ENCODE measurements at regions not wholly inside any gene's neighbourhood (a gene's known extent, or its start where the extent isn't known, plus 50 kb on each side); places are given as distances from the start of the nearest gene placed in this dataset.

DNA sequence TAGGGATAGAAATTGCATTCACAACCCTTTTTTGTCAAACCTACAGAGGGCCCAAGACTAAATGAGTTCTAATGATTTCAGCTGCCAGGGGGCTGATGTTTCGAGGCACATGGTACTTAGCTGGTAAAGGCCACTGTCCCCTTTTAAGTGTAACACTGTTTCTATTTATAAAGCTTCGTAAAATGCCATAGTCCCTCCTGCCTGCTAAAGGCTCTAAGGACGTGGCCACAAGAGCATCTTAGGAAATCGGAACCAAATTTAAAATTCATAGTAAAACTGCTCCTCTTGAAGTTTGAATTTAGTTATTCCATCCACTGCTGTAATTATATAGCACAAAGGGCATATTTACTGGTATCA lies 170.3 kb upstream of the WWC1 start:
- Histone ChIP-seq H3K27me3 (ENCODE audit: insufficient read depth, low read length) (no peaks in the 10 kb centered on the region), H3K4me1 (ENCODE audit: insufficient read depth, low read length, severe bottlenecking) (no peaks in the 10 kb centered on the region), H3K36me3 (ENCODE audit: insufficient read depth, low read length) (no peaks in the 10 kb centered on the region), H4K20me1 (ENCODE audit: insufficient read depth, low read length) (no peaks in the 10 kb centered on the region), H3K9me3 (ENCODE audit: low read length) (no peaks in the 10 kb centered on the region), H3K4me2 (ENCODE audit: low read length) (no peak overlapping the region), H3K79me2 (ENCODE audit: insufficient read depth, low read length) (no peaks in the 10 kb centered on the region), H3K9ac (ENCODE audit: low read length) (no peak overlapping the region), H3K27ac (ENCODE audit: low read depth, low read length, poor library complexity, severe bottlenecking) (no peak overlapping the region), H2AFZ (ENCODE audit: low read length) (no peak overlapping the region), H3F3A (ENCODE audit: insufficient read depth, low read length) (no peaks in the 10 kb centered on the region), H3K9me2 (ENCODE audit: low read depth, low read length) (no peaks in the 10 kb centered on the region), H3K4me3 (ENCODE audit: low read depth, low read length, poor library complexity, severe bottlenecking) (no peak overlapping the region)
- TF ChIP-seq, protein P1, sequence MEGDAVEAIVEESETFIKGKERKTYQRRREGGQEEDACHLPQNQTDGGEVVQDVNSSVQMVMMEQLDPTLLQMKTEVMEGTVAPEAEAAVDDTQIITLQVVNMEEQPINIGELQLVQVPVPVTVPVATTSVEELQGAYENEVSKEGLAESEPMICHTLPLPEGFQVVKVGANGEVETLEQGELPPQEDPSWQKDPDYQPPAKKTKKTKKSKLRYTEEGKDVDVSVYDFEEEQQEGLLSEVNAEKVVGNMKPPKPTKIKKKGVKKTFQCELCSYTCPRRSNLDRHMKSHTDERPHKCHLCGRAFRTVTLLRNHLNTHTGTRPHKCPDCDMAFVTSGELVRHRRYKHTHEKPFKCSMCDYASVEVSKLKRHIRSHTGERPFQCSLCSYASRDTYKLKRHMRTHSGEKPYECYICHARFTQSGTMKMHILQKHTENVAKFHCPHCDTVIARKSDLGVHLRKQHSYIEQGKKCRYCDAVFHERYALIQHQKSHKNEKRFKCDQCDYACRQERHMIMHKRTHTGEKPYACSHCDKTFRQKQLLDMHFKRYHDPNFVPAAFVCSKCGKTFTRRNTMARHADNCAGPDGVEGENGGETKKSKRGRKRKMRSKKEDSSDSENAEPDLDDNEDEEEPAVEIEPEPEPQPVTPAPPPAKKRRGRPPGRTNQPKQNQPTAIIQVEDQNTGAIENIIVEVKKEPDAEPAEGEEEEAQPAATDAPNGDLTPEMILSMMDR (IDR thresholded peaks at IDR 0.05; ENCODE audit: low read length) = no peak
- no peak for TF ChIP-seq EZH2 (IDR thresholded peaks at IDR 0.05; ENCODE audit: borderline replicate concordance, low read length)

DNA sequence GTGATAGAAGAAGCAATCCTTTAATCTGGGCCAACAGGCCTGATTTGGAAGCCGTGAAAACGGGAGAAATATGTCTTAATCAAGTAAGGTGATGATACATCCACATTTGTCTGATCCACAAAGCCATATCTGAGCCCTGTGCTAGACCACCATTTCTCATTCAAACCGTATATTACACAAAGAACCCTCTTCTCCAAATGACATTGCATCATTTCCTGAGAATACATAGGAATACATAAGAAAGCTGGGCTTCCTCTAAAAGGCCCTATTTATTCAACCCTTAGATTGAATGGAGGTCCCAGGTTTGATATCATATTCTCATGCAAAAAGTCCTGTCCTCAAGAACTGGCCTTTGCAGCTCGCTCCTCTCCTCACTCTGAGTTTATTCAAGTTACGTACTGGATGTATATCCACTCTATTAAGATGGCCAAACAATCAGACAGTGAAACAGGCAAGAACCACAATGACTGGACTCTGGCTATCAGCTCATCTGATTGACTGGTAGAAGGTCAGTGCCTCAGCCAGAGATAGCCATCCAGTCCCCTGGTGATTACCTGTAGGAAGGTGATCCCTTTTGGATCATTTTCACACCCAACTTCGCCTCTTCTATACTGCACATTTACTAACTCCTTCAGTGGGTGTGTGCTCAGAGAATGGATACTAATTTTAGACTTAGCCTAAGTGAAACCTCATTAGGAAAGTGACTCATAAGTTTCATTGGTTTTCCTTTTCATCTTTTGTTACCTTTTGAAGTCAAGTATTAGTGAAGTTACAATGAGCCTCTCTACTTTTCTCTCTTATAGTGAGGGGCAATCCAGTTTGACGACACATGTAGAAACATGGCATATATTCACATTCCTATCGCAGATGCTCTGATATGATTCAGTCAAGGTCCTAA lies 167.6 kb upstream of the WWC1 start:
- TF ChIP-seq EZH2 (IDR thresholded peaks at IDR 0.05; ENCODE audit: borderline replicate concordance, low read length) = no peak
- TF ChIP-seq, protein P1 (IDR thresholded peaks at IDR 0.05; ENCODE audit: low read length) = no peak
- Histone ChIP-seq H3F3A (ENCODE audit: insufficient read depth, low read length) (no peaks in the 10 kb centered on the region), H3K79me2 (ENCODE audit: insufficient read depth, low read length) (no peaks in the 10 kb centered on the region), H3K9me2 (ENCODE audit: low read depth, low read length) (no peaks in the 10 kb centered on the region), H3K4me3 (ENCODE audit: low read depth, low read length, poor library complexity, severe bottlenecking) (no peak overlapping the region), H3K27me3 (ENCODE audit: insufficient read depth, low read length) (no peaks in the 10 kb centered on the region), H3K4me1 (ENCODE audit: insufficient read depth, low read length, severe bottlenecking) (no peaks in the 10 kb centered on the region), H3K9me3 (ENCODE audit: low read length) (no peaks in the 10 kb centered on the region), H3K36me3 (ENCODE audit: insufficient read depth, low read length) (no peaks in the 10 kb centered on the region), H3K4me2 (ENCODE audit: low read length) (no peak overlapping the region), H4K20me1 (ENCODE audit: insufficient read depth, low read length) (no peaks in the 10 kb centered on the region), H3K9ac (ENCODE audit: low read length) (no peak overlapping the region), H2AFZ (ENCODE audit: low read length) (no peak overlapping the region), H3K27ac (ENCODE audit: low read depth, low read length, poor library complexity, severe bottlenecking) (no peak overlapping the region)

DNA sequence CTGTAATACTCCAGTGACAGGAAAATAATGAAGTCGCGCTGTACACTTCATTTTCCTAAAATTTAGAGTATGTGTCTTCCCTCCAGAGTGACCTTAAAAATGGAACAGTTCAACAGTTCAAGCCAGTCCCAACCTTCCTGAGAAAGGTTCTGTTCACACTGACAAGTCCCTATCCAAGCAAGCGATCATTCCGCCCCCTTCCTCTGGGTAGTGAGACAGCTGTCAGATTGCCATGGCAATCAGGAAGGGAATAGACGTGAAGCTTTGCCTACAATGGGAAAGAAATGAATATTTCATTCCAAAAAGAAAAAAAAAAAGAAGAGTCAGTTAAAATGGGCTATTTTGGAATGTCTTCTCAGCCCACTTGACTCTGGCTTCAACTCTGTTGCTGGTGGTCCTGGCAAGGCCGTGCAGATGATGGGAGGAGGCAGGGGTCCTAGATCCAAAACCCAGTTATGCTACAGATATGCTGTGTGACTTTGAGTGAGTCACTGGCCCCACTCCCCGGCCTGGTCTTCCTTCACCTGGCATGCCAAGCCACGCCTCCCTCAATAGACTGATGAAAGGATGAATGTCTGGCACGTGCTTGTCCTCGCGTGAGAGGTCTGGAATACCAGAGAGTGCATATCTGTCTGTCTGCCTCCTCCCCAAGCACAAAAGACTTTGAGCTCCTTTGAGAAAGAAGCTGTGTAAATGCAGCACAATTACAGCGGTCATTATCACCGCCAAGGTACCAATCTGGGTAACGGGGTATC lies 165.8 kb upstream of the WWC1 start:
- no peak for TF ChIP-seq EZH2 (IDR thresholded peaks at IDR 0.05; ENCODE audit: borderline replicate concordance, low read length)
- TF ChIP-seq, protein P1 (IDR thresholded peaks at IDR 0.05; ENCODE audit: low read length) = no peak
- Histone ChIP-seq H3K79me2 (ENCODE audit: insufficient read depth, low read length) (no peaks in the 10 kb centered on the region), H3K9me3 (ENCODE audit: low read length) (no peaks in the 10 kb centered on the region), H3K9ac (ENCODE audit: low read length) (no peak overlapping the region), H3K36me3 (ENCODE audit: insufficient read depth, low read length) (no peaks in the 10 kb centered on the region), H3K4me1 (ENCODE audit: insufficient read depth, low read length, severe bottlenecking) (no peaks in the 10 kb centered on the region), H3K27me3 (ENCODE audit: insufficient read depth, low read length) (no peaks in the 10 kb centered on the region), H3K4me2 (ENCODE audit: low read length) (no peak overlapping the region), H3K27ac (ENCODE audit: low read depth, low read length, poor library complexity, severe bottlenecking) (no peak overlapping the region), H3K4me3 (ENCODE audit: low read depth, low read length, poor library complexity, severe bottlenecking) (no peak overlapping the region), H3F3A (ENCODE audit: insufficient read depth, low read length) (no peaks in the 10 kb centered on the region), H2AFZ (ENCODE audit: low read length) (no peak overlapping the region), H4K20me1 (ENCODE audit: insufficient read depth, low read length) (no peaks in the 10 kb centered on the region), H3K9me2 (ENCODE audit: low read depth, low read length) (no peaks in the 10 kb centered on the region)
